DND-41 (cell line): ENCODE measurements at regions not wholly inside any gene's neighbourhood (a gene's known extent, or its start where the extent isn't known, plus 50 kb on each side); places are given as distances from the start of the nearest gene placed in this dataset.

Experiments
- ATAC-seq: fragments of 200-7000 bp; cut with Tn5 transposase; 3 replicates; pipeline ENCODE4 v1.9.1; 2021; ENCODE audit warnings: low read depth; ENCODE audit not compliant: insufficient read depth
- DNase-seq: peaks from one replicate; pipeline ENCODE4 v3.0.0-alpha.2; 2020
- H2AFZ ChIP-seq: 2 replicates; pipeline ENCODE4 v1.6.0; 2012; ENCODE audit warnings: low read depth, low read length
- H3K27ac ChIP-seq: 2 replicates; pipeline ENCODE4 v1.5.1; 2012; ENCODE audit warnings: low read length, inconsistent platforms
- H3K27me3 ChIP-seq: fragments of 200-600 bp; sonication (generic); 2 replicates; pipeline ENCODE4 v1.6.0; 2012; ENCODE audit warnings: low read length, mild to moderate bottlenecking, inconsistent platforms; ENCODE audit not compliant: insufficient read depth, poor library complexity
- H3K36me3 ChIP-seq: 2 replicates; pipeline ENCODE4 v1.5.1; 2012; ENCODE audit warnings: low read length, inconsistent platforms; ENCODE audit not compliant: insufficient read depth
- H3K4me1 ChIP-seq: 2 replicates; pipeline ENCODE4 v1.5.1; 2012; ENCODE audit warnings: mild to moderate bottlenecking, low read length; ENCODE audit not compliant: insufficient read depth
- H3K4me2 ChIP-seq: 2 replicates; pipeline ENCODE4 v1.6.0; 2012; ENCODE audit warnings: mild to moderate bottlenecking, moderate library complexity, low read length, inconsistent platforms; ENCODE audit not compliant: insufficient read depth
- H3K4me3 ChIP-seq, 2 experiments: fragments of 200-600 bp in 1 of 2; shearing (Covaris generic) in 1 of 2; 2 replicates each; pipeline ENCODE4 v1.5.1; 2012 to 2016; ENCODE audit warnings: inconsistent platforms in 2 of 2, low read length in 2 of 2, mild to moderate bottlenecking in 2 of 2, low read depth in 1 of 2, moderate library complexity in 1 of 2
- H3K79me2 ChIP-seq: 2 replicates; pipeline ENCODE4 v1.6.0; 2012; ENCODE audit warnings: low read length, inconsistent platforms; ENCODE audit not compliant: insufficient read depth
- H3K9ac ChIP-seq: 2 replicates; pipeline ENCODE4 v1.6.0; 2012; ENCODE audit warnings: low read depth, mild to moderate bottlenecking, inconsistent platforms, low read length, moderate library complexity
- H3K9me3 ChIP-seq: 2 replicates; pipeline ENCODE4 v1.5.1; 2012; ENCODE audit warnings: low read length, moderate library complexity, mild to moderate bottlenecking, inconsistent platforms; ENCODE audit not compliant: insufficient read depth, severe bottlenecking
- H4K20me1 ChIP-seq: 2 replicates; pipeline ENCODE4 v1.6.0; 2012; ENCODE audit warnings: low read length; ENCODE audit not compliant: insufficient read depth
- CTCF ChIP-seq: IDR thresholded peaks from 2 replicates; pipeline ENCODE4 v1.5.1; 2012; ENCODE audit warnings: borderline replicate concordance, low read length, moderate library complexity, mild to moderate bottlenecking; ENCODE audit not compliant: poor library complexity, severe bottlenecking; ENCODE audit errors: extremely low read depth
- EZH2 ChIP-seq: IDR thresholded peaks from 3 replicates; pipeline ENCODE4 v1.6.1; 2012; ENCODE audit warnings: borderline replicate concordance, low read depth, mild to moderate bottlenecking, moderate library complexity, low read length, inconsistent platforms; ENCODE audit not compliant: severe bottlenecking

- no peaks in the 10 kb centered on the region for H3K36me3 ChIP-seq
- no peak for ATAC-seq
- no peak for TF ChIP-seq EZH2
These were observed 77.8 kb downstream of the DIPK2A start for GRCh38 chr3:144049374-144049773.

GRCh38 chr3:144051211-144051610 lies 79.6 kb downstream of the DIPK2A start:
- Histone ChIP-seq H3K4me1 (no peaks in the 10 kb centered on the region), H3K27ac (no peak overlapping the region), H3K4me3 (no peak overlapping the region), H4K20me1 (no peaks in the 10 kb centered on the region), H2AFZ (no peak overlapping the region), H3K9me3 (no peaks in the 10 kb centered on the region), H3K4me2 (no peak overlapping the region), H3K79me2 (no peaks in the 10 kb centered on the region), H3K36me3 (no peaks in the 10 kb centered on the region), H3K27me3 (peaks cover 3% of the 10 kb centered on the region), H3K9ac (no peak overlapping the region)
- DNase-seq (no peak), ATAC-seq (no peak)
- no peak for TF ChIP-seq EZH2

More at GRCh38 chr3:144049374-144049773, 77.8 kb downstream of the DIPK2A start:
- Histone ChIP-seq H3K4me2 (no peak overlapping the region), H3K9ac (no peak overlapping the region), H3K79me2 (no peaks in the 10 kb centered on the region), H2AFZ (no peak overlapping the region), H3K4me1 (no peaks in the 10 kb centered on the region), H3K27me3 (peaks cover 3% of the 10 kb centered on the region), H3K9me3 (no peaks in the 10 kb centered on the region), H3K4me3 (no peak overlapping the region), H4K20me1 (no peaks in the 10 kb centered on the region), H3K27ac (no peak overlapping the region)
- DNase-seq, result no peak

GRCh38 chr3:144052275-144052674 lies 80.7 kb downstream of the DIPK2A start:
- Histone ChIP-seq H4K20me1 (no peaks in the 10 kb centered on the region), H2AFZ (no peak overlapping the region), H3K36me3 (no peaks in the 10 kb centered on the region), H3K9ac (no peak overlapping the region), H3K9me3 (no peaks in the 10 kb centered on the region), H3K4me1 (no peaks in the 10 kb centered on the region), H3K4me3 (no peak overlapping the region), H3K4me2 (no peak overlapping the region), H3K27me3 (peaks cover 3% of the 10 kb centered on the region), H3K27ac (no peak overlapping the region), H3K79me2 (no peaks in the 10 kb centered on the region)
- TF ChIP-seq EZH2, result no peak
- TF ChIP-seq CTCF, result no peak
- DNase-seq (no peak), ATAC-seq (no peak)

GRCh38 chr3:144053121-144053520 lies 81.5 kb downstream of the DIPK2A start:
- H3K27ac ChIP-seq, result no peak overlapping the region
- H2AFZ ChIP-seq, result no peak overlapping the region
- no peak for TF ChIP-seq CTCF
- no peak for DNase-seq
- H3K4me1 ChIP-seq, result no peaks in the 10 kb centered on the region
- no peak overlapping the region for H3K4me2 ChIP-seq
- H3K79me2 ChIP-seq, result no peaks in the 10 kb centered on the region
- H3K27me3 ChIP-seq, result peaks cover 3% of the 10 kb centered on the region
- H3K36me3 ChIP-seq, result no peaks in the 10 kb centered on the region
- H3K9me3 ChIP-seq, result no peaks in the 10 kb centered on the region
- H4K20me1 ChIP-seq, result no peaks in the 10 kb centered on the region
- no peak for ATAC-seq
- H3K9ac ChIP-seq, result no peak overlapping the region
- no peak overlapping the region for H3K4me3 ChIP-seq
